ENCODE measurements at regions not wholly inside any gene's neighbourhood (a gene's known extent, or its start where the extent isn't known, plus 50 kb on each side); places are given as distances from the start of the nearest gene placed in this dataset.

DNA sequence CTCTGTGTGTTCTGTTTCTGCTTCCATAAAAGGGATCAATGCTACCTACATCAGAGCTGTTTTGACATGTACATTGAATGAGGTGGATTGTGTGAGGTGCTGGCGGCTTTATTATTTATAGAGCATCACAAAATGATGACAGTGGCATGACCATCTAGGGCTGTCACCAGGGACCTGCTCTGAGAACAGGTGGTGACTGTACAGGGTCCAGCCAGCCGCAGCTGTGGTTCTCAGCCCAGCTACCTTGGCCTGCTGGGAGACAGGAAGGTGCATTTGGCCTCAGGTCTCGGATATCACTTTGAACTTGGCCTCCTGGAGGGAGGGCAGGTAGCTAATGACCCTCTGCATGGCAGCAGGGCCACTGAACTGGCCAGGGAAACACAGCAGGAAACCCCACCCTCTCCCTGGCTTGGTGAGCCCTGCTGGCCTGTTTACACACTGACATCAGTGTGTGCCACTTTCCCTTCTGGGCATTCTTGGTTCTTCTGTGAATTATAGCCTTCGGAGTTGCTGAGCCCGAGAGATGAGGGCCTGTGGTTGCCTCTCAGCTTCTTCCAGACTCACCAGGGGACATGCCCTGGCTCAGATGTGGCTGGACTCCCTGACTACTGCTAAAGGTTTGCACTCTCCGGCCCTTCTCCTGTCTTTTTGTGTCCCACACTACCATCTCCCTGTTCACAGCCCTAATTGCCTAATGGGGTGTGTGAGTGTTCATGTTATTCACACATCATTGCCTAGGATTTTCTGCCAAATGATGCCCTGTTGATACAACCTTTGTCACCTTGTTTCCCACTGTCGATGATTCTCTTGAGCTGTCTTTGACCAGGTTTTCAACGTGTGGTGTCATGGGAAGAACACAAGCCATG, 109.2 kb upstream of the RAB12 start:
- TF ChIP-seq, protein P1, sequence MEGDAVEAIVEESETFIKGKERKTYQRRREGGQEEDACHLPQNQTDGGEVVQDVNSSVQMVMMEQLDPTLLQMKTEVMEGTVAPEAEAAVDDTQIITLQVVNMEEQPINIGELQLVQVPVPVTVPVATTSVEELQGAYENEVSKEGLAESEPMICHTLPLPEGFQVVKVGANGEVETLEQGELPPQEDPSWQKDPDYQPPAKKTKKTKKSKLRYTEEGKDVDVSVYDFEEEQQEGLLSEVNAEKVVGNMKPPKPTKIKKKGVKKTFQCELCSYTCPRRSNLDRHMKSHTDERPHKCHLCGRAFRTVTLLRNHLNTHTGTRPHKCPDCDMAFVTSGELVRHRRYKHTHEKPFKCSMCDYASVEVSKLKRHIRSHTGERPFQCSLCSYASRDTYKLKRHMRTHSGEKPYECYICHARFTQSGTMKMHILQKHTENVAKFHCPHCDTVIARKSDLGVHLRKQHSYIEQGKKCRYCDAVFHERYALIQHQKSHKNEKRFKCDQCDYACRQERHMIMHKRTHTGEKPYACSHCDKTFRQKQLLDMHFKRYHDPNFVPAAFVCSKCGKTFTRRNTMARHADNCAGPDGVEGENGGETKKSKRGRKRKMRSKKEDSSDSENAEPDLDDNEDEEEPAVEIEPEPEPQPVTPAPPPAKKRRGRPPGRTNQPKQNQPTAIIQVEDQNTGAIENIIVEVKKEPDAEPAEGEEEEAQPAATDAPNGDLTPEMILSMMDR (IDR thresholded peaks at IDR 0.05; ENCODE audit: low read depth, low read length) = no peak
- H3K4me3 ChIP-seq (ENCODE audit: low read depth, low read length) = no peak overlapping the region

GRCh38 chr18:8501044-8501443, 108.2 kb upstream of the RAB12 start:
- no peak overlapping the region for H3K4me3 ChIP-seq (ENCODE audit: low read depth, low read length)
- TF ChIP-seq, protein P1 (IDR thresholded peaks at IDR 0.05; ENCODE audit: low read depth, low read length) = no peak

DNA sequence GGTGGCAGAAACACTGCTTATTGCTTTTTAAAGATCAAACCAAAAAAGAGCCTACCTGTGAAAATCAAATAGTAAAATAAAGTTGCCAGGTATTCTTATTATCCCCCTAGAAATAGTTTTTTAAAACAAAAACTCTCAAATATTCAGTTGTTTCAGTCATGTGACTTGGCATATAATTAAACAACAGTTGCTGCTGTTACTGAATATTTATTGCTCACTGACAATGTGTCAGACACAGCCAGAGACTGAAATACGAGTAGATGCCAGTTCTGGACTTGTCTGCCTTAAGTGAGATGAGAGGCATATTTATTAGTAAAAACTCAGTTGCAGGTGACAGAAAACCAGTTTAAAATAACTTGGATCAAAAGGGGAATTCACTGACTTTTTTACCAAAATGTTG, 106.0 kb upstream of the RAB12 start:
- H3K4me3 ChIP-seq (ENCODE audit: low read depth, low read length) = no peak overlapping the region
- TF ChIP-seq, protein P1 (IDR thresholded peaks at IDR 0.05; ENCODE audit: low read depth, low read length) = no peak

- H3K4me3 ChIP-seq (ENCODE audit: low read depth, low read length) = no peak overlapping the region
- TF ChIP-seq, protein P1 (IDR thresholded peaks at IDR 0.05; ENCODE audit: low read depth, low read length) = no peak
Observed at GRCh38 chr18:8504424-8504823, 104.8 kb upstream of the RAB12 start.

GRCh38 chr18:8504880-8505435, 104.3 kb upstream of the RAB12 start:
- TF ChIP-seq, protein P1 (IDR thresholded peaks at IDR 0.05; ENCODE audit: low read depth, low read length) = no peak

DNA sequence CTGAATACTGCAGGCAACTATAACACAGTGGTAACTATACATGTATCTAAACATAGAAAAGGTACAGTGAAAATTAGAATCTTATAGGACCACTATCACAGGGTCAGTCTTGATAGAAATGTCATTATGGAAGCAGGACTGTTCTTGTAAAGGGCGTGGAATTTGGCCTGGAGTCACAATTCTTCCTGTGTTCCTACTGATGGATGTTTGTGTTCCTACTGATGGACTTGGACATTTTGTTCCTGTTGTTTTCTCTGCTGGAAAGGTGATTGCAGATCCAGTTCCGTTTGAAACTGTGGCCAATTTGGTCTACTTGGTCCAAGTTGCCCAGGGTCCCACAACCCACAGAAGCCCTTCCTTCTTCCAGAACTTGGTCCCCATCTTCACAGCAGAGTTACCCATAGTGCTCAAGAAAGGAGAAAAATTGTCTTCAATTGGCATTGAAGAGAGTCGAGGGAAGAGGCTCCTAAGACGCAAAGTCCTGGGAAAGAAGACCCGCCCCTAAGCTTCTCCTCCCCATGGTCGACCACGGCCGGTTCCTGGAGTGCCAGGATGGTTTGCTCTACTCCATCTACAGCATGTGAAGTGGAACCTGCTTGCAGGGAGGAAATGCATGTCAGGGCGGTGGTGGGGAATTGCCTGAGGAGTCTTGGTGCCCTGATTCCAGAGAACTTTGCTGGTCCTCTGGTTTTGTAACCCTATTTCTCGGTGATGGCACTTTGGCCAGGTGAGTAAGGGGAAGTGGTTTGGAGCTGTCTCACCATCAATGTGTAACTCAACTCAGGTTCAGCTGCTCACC, 102.8 kb upstream of the RAB12 start:
- no peak overlapping the region for H3K4me3 ChIP-seq (ENCODE audit: low read depth, low read length)
- TF ChIP-seq, protein P1 (IDR thresholded peaks at IDR 0.05; ENCODE audit: low read depth, low read length) = no peak

More at GRCh38 chr18:8504880-8505435, 104.3 kb upstream of the RAB12 start:
- H3K4me3 ChIP-seq (ENCODE audit: low read depth, low read length) = no peak overlapping the region

Data from WI38 (cell line).